Breast epithelium (tissue), 3 donors: ENCODE measurements at regions not wholly inside any gene's neighbourhood (a gene's known extent, or its start where the extent isn't known, plus 50 kb on each side); places are given as distances from the start of the nearest gene placed in this dataset.

Source experiments
- POLR2A ChIP-seq: fragments of 450-650 bp; IDR thresholded peaks from one replicate; pipeline ENCODE4 v1.6.1; 2016; ENCODE audit warnings: antibody characterized with exemption, mild to moderate bottlenecking, moderate library complexity
- TF ChIP-seq, protein P1 (sequence below), 3 donors: fragments of 450-650 bp; IDR thresholded peaks; one replicate each; pipeline ENCODE4 v1.5.1; 2016 to 2017; ENCODE audit warnings: antibody characterized with exemption in 3 of 3, mild to moderate bottlenecking in 3 of 3, moderate library complexity in 3 of 3

- no peak for TF ChIP-seq POLR2A
- TF ChIP-seq, protein P1, sequence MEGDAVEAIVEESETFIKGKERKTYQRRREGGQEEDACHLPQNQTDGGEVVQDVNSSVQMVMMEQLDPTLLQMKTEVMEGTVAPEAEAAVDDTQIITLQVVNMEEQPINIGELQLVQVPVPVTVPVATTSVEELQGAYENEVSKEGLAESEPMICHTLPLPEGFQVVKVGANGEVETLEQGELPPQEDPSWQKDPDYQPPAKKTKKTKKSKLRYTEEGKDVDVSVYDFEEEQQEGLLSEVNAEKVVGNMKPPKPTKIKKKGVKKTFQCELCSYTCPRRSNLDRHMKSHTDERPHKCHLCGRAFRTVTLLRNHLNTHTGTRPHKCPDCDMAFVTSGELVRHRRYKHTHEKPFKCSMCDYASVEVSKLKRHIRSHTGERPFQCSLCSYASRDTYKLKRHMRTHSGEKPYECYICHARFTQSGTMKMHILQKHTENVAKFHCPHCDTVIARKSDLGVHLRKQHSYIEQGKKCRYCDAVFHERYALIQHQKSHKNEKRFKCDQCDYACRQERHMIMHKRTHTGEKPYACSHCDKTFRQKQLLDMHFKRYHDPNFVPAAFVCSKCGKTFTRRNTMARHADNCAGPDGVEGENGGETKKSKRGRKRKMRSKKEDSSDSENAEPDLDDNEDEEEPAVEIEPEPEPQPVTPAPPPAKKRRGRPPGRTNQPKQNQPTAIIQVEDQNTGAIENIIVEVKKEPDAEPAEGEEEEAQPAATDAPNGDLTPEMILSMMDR (IDR thresholded peaks at IDR 0.05) = no peak
These were observed 104.2 kb upstream of the AMN1 start for GRCh38 chr12:31832740-31833729.
